Ectodermal cell (in vitro differentiated cells): ENCODE measurements at regions not wholly inside any gene's neighbourhood (a gene's known extent, or its start where the extent isn't known, plus 50 kb on each side); places are given as distances from the start of the nearest gene placed in this dataset.

Source experiments
- H3K27ac ChIP-seq: 2 replicates; pipeline ENCODE4 v1.7.0; 2013; ENCODE audit warnings: mild to moderate bottlenecking, low read depth, low read length; ENCODE audit not compliant: insufficient read depth, poor library complexity, severe bottlenecking
- H3K27me3 ChIP-seq: 2 replicates; pipeline ENCODE4 v1.7.0; 2013; ENCODE audit warnings: mild to moderate bottlenecking, low read length; ENCODE audit not compliant: insufficient read depth, control insufficient read depth, poor library complexity, severe bottlenecking
- H3K36me3 ChIP-seq: one replicate; pipeline ENCODE4 v1.7.0; 2013; ENCODE audit warnings: low read length; ENCODE audit not compliant: control insufficient read depth, insufficient read depth
- H3K4me1 ChIP-seq: one replicate; pipeline ENCODE4 v1.7.0; 2013; ENCODE audit warnings: low read length; ENCODE audit not compliant: control insufficient read depth, insufficient read depth
- H3K4me3 ChIP-seq: 2 replicates; pipeline ENCODE4 v1.7.0; 2013; ENCODE audit warnings: low read depth, low read length, control low read depth; ENCODE audit not compliant: insufficient read depth
- H3K9me3 ChIP-seq: 2 replicates; pipeline ENCODE4 v1.7.0; 2013; ENCODE audit warnings: mild to moderate bottlenecking, low read length, moderate library complexity; ENCODE audit not compliant: control insufficient read depth
- WGBS, 2 experiments: methylation state at CpG; one replicate each; pipeline ENCODE4 v1.1.7; 2013; ENCODE audit warnings: missing lambda C conversion rate in 2 of 2; 5-methylcytosine and 5-hydroxymethylcytosine counted together

DNA sequence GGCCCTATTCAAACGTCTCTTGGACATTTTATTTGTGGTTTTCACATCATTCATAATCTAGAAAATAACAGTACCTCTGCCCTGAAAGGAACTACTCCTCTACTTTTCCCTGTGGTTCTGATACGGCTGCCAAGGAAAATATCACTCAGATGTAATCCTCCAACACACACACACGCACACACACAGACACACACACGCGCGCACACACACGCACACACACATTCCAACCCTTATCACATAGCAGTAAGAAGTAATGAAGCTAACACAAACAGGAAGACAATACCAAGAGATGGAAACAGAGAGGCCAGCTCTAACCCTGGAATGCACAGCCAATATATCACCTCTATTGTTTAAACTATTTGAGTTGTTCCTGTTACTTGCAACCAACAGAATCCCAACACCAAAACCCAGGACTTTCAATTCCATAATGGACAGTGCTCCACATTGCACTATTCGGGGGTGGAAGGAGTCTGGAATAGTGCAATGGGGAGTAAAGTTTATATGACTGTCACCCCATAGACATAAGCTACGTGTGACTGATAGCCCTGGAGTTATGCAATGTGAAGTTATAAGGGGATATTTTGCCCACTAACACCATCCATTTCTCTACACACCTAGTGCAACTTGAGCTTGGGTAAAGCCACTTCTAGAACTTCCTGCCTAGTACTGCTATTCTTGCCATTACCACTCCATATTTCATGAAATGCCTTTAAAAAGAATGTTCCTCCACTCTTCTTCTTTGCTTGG, 71.3 kb upstream of the FNDC3B start:
- Histone ChIP-seq H3K27me3 (no peaks in the 10 kb centered on the region), H3K4me1 (no peaks in the 10 kb centered on the region), H3K27ac (no peak overlapping the region), H3K4me3 (no peak overlapping the region), H3K9me3 (no peaks in the 10 kb centered on the region), H3K36me3 (no peaks in the 10 kb centered on the region)
- 64 to 77% methylated on average over 7 to 8 of the region's 9 CpGs for WGBS, 2 experiments

DNA sequence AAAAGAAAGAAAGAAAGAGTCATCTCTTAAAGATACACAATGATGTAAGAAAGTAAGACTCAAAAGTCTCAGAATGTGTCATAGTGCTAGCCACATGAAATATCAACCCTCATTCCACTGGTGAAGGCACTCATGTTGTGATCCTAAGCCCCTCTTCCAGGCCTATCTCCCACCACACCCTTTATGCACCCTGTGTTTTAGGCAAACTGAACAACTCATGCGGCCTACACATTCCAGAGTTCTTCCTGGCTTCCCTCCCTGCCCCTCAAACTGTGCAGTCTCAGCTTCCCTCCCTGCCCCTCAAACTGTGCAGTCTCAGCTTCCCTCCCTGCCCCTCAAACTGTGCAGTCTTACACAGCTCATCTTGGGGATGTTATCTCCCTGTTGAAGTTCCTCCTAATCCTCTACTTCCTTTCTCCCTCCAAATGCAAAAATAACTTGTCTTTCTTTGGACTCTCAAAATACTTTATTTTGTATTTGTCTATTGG, 69.0 kb upstream of the FNDC3B start:
- Histone ChIP-seq H3K9me3 (no peaks in the 10 kb centered on the region), H3K36me3 (no peaks in the 10 kb centered on the region), H3K4me3 (no peak overlapping the region), H3K27ac (no peak overlapping the region), H3K27me3 (no peaks in the 10 kb centered on the region), H3K4me1 (no peaks in the 10 kb centered on the region)
- WGBS, 2 experiments: 85 to 87% methylated on average over 1 of the region's 1 CpG

DNA sequence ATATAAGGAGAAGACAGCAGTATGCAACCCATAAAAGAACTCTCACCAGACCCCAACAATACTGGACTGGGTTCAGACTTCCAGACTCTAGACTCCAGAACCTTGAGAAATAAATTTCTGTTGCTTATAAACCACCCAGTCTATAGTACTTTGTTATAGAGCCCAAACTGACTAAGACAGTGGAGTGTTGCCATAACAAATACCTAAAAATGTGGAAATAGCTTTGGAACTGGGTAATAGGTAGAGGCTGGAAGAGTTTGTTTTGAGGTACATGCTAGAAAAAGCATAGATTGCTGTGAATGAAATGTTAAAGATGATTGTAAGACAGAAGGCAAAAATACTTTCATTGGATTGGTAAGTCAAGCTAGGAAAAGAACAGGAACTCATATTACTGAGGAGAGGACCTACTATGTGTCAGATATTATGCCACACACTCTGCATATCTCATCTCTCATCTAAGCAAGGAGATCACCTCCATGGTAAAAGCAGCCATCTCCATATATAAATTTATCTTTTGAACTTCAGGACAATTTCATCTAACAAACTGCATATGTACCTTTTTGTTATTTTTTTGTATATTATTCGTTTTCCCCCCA, 67.4 kb upstream of the FNDC3B start:
- no peak overlapping the region for H3K27ac ChIP-seq
- no peaks in the 10 kb centered on the region for H3K36me3 ChIP-seq
- WGBS, 2 experiments: 80 to 100% methylated on average over 1 of the region's 1 CpG
- no peaks in the 10 kb centered on the region for H3K9me3 ChIP-seq
- H3K4me3 ChIP-seq: no peak overlapping the region
- H3K27me3 ChIP-seq: no peaks in the 10 kb centered on the region
- no peaks in the 10 kb centered on the region for H3K4me1 ChIP-seq

DNA sequence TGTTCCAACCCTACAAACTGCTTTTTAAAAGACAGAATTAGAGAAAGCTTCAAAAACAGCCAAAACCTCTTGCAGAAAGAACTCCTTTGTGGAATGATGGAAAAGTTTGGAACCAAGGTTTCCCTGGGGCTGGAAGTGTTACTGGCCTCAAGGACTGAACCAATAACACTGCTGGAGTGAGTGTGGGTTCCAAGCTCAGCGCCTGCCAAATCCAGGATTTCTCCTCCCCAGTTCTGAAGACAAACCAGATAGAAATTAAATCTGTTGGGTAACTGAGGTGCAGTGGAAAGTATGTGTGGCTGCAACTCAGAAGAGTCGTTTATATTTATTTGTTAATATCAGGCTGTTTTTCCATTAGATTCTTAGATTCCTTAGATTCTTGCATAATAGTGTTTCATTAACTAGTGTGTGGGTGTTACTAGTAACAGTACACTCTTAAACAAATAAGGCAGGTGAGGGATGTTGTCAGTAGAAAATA, 66.5 kb upstream of the FNDC3B start:
- Histone ChIP-seq H3K4me1 (no peaks in the 10 kb centered on the region), H3K4me3 (no peak overlapping the region), H3K27ac (no peak overlapping the region), H3K27me3 (no peaks in the 10 kb centered on the region), H3K9me3 (no peaks in the 10 kb centered on the region), H3K36me3 (no peaks in the 10 kb centered on the region)
- 91 to 92% methylated on average over 1 to 2 of the region's 2 CpGs for WGBS, 2 experiments

DNA sequence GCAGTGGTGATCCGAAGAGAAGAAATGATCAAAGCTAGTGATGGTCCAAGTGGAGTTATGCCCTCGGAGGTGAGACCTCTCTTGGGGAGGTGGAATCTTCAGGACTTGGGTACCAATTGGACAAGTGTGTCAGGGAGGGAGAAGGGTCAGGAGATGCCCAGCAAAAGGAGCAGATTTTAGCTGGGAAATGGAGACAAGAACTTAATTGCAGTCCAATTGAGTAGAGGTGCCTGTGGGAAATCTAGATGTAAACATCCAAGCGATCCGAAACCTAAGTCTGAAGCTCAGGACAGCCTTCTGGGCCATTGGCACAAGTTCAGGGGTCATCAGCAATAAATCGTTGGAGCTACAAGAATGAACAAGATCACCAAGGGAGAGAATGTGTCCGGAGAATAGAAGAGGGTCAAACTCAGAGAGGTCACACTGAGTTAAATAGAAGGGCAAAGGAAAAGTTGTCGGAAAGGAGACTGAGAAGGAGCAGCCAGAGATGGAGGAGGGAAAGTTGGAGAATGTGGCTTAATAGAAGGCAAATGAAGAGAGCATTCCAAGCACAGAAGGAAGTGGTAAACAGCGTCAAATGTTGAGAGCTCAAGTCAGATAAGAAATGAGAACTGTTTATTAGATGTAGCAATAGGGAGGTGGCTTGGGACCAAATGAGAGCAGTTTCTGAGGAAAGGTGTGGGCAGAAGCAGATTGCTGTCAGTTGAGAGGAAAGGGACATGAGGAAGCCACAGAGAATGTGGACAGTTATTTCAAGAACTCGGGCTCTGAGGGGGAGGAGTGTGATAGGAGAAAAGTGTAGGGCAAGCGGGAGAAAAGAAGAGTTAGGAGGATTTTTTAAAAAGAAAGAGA, 64.2 kb upstream of the FNDC3B start:
- no peaks in the 10 kb centered on the region for H3K9me3 ChIP-seq
- H3K4me3 ChIP-seq: no peak overlapping the region
- whole genome bisulfite sequencing, 2 experiments: 87 to 90% methylated on average over 10 of the region's 10 CpGs
- no peaks in the 10 kb centered on the region for H3K27me3 ChIP-seq
- H3K27ac ChIP-seq: no peak overlapping the region
- no peaks in the 10 kb centered on the region for H3K4me1 ChIP-seq
- no peaks in the 10 kb centered on the region for H3K36me3 ChIP-seq

DNA sequence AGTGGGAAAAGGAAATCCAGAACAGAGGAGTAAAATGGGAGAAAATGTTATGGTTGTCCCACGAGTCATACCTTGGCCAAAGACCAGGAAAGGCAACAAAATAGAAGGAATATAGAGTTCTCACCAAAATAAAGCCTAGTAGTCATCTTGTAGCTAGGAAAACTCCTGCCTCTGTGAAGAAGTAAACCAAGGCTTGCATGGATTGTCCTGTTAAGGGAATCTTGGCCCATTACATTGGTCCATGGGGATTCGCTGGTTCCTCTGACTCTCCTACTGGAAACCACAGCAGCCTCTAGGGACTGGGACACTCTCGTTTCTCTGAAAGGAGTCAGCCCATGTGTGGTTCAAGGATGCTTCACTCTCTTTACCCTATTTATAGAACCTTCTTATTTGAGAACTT, 62.9 kb upstream of the FNDC3B start:
- Histone ChIP-seq H3K4me1 (no peaks in the 10 kb centered on the region), H3K9me3 (no peaks in the 10 kb centered on the region), H3K4me3 (no peak overlapping the region), H3K27ac (no peak overlapping the region), H3K27me3 (no peaks in the 10 kb centered on the region), H3K36me3 (no peaks in the 10 kb centered on the region)
- WGBS, 2 experiments: 90 to 93% methylated on average over 3 of the region's 3 CpGs

DNA sequence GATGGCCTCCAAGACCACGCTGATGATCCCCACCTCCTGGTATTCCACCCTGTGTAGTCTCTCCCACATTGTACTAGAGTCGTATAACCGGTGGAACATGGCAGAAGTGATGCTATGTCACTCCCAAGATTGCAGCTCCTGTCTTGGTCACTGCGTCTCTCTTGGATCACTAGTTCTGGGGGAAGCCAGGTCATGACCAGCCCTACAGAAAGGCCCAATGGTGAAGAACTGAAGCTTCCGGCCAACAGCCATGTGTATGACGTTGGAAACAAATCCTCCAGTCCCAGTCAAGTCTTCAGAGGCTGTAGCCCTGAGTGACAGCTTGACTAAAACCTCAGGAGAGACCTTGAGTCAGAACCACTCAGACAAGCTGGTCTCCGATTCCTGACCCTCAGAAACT, 61.9 kb upstream of the FNDC3B start:
- no peaks in the 10 kb centered on the region for H3K36me3 ChIP-seq
- 92 to 96% methylated on average over 7 of the region's 7 CpGs for WGBS, 2 experiments

DNA sequence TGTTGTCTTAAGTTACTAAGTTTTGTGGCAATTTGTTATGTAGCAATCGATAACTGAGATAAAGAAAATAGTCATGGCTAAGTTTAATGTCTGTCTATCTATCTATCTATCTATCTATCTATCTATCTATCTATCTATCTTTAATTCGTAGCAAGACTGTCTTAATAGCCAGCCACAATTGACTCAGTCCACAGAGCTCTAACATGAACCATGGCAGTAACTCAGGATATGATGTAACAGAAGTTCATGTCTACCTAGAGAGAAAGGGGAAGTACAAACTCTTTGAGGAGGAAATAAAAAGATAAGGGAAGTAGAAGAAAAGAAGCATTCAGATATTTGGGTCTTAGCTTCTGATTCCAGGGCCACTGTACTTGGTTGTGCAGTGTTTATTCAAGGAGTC, 61.5 kb upstream of the FNDC3B start:
- Histone ChIP-seq H3K27me3 (no peaks in the 10 kb centered on the region), H3K27ac (no peak overlapping the region), H3K4me3 (no peak overlapping the region), H3K9me3 (no peaks in the 10 kb centered on the region), H3K36me3 (no peaks in the 10 kb centered on the region), H3K4me1 (no peaks in the 10 kb centered on the region)
- 88 to 100% methylated on average over 1 to 2 of the region's 2 CpGs for WGBS, 2 experiments

More for the DNA sequence above, 61.9 kb upstream of the FNDC3B start:
- Histone ChIP-seq H3K4me1 (no peaks in the 10 kb centered on the region), H3K9me3 (no peaks in the 10 kb centered on the region), H3K27ac (no peak overlapping the region), H3K4me3 (no peak overlapping the region), H3K27me3 (no peaks in the 10 kb centered on the region)

DNA sequence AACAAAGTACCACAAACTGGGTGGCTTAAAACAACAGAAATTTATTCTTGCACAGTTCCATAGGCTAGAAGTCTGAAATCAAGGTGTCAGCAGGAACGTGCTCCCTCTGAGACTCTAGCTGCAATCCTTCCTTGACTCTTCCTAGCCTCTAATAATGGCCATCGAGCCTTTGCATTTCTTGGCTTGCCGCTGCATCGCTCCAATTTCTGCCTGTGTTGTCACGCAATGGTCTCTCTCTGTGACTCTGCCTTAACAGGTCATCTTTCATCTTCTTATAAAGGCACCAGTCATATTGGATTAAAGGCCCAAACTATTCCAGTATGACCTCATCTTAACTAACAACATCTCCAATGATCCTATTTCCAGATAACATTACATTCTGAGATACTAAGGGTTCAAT, 61.0 kb upstream of the FNDC3B start:
- Histone ChIP-seq H3K9me3 (no peaks in the 10 kb centered on the region), H3K27me3 (no peaks in the 10 kb centered on the region), H3K36me3 (no peaks in the 10 kb centered on the region), H3K4me1 (no peaks in the 10 kb centered on the region), H3K4me3 (no peak overlapping the region), H3K27ac (no peak overlapping the region)
- 92 to 93% methylated on average over 5 of the region's 5 CpGs for WGBS, 2 experiments

DNA sequence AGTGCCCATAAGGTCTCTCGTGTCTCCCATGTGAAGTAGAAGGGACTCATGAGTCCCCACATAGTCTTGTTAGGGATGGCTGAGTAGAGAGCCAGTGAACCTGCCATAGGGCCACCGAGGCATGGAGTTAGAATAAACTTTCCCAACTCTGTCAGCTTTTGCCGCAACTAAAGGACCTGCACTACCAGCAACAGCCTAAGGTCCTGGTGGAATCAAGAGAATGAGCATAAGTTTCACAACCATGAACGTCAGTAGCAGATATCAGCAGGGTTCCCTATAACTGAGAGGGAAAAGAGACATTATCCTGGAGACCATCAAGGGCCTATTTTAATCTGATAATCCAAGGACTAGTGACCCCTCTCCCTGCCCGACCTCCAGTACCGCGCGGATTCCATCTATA, 60.3 kb upstream of the FNDC3B start:
- no peaks in the 10 kb centered on the region for H3K27me3 ChIP-seq
- H3K36me3 ChIP-seq: no peaks in the 10 kb centered on the region
- WGBS, 2 experiments: 95 to 96% methylated on average over 8 of the region's 8 CpGs
- no peak overlapping the region for H3K27ac ChIP-seq
- H3K4me3 ChIP-seq: no peak overlapping the region
- no peaks in the 10 kb centered on the region for H3K4me1 ChIP-seq
- no peaks in the 10 kb centered on the region for H3K9me3 ChIP-seq
